Thoracic aorta (tissue), 2 donors: ENCODE measurements at regions not wholly inside any gene's neighbourhood (a gene's known extent, or its start where the extent isn't known, plus 50 kb on each side); places are given as distances from the start of the nearest gene placed in this dataset.

Source experiments
- ATAC-seq: fragments of 150-250 bp; one replicate; pipeline ENCODE4 v1.8.0; 2017; ENCODE audit warnings: low read depth; ENCODE audit not compliant: insufficient number of reproducible peaks, low FRiP score
- DNase-seq: peaks from one replicate; pipeline ENCODE4 v3.0.0-alpha.2; 2020; ENCODE audit warnings: low spot score
- H3K27ac ChIP-seq, 2 donors: fragments of 200-600 bp; sonication (generic); 1 replicate in 1 of 2; 2 replicates in 1 of 2; pipeline ENCODE4 v1.5.1; 2016; ENCODE audit warnings: mild to moderate bottlenecking in 2 of 2, moderate library complexity in 2 of 2
- H3K27me3 ChIP-seq: fragments of 200-600 bp; sonication (generic); replicated peaks from 2 replicates; pipeline ENCODE4 v1.6.0; 2016; ENCODE audit warnings: mild to moderate bottlenecking; ENCODE audit not compliant: insufficient read depth
- H3K36me3 ChIP-seq: fragments of 200-600 bp; sonication (generic); one replicate; pipeline ENCODE4 v1.5.1; 2016
- H3K4me1 ChIP-seq, 2 donors: fragments of 200-600 bp; sonication (generic); 1 replicate in 1 of 2; 2 replicates in 1 of 2; pipeline versions ENCODE4 v1.5.1 to v1.6.0; 2016; ENCODE audit warnings: low read depth in 2 of 2, mild to moderate bottlenecking in 1 of 2; ENCODE audit not compliant: control insufficient read depth in 1 of 2
- H3K4me3 ChIP-seq: fragments of 200-600 bp; sonication (generic); 2 replicates; pipeline ENCODE4 v1.5.1; 2016; ENCODE audit warnings: mild to moderate bottlenecking
- H3K9me3 ChIP-seq: fragments of 200-600 bp; sonication (generic); 2 replicates; pipeline ENCODE4 v1.5.1; 2016
- CTCF ChIP-seq: fragments of 200-600 bp; sonication (generic); IDR thresholded peaks from one replicate; pipeline ENCODE4 v1.5.1; 2019; ENCODE audit warnings: antibody characterized with exemption

- H3K4me1 ChIP-seq, result no peaks in the 10 kb centered on the region
- H3K27me3 ChIP-seq, result no peaks in the 10 kb centered on the region
- no peak for TF ChIP-seq CTCF
- ATAC-seq, result no peak
- no peaks in the 10 kb centered on the region for H3K9me3 ChIP-seq
- no peak overlapping the region for H3K4me3 ChIP-seq
- no peaks in the 10 kb centered on the region for H3K36me3 ChIP-seq
- no peak overlapping the region for H3K27ac ChIP-seq
- DNase-seq, result no peak
These were observed 88.5 kb upstream of the APCDD1 start for GRCh38 chr18:10365901-10366300.

GRCh38 chr18:10367836-10368235 is 86.6 kb upstream of the APCDD1 start:
- H3K27ac ChIP-seq, result no peak overlapping the region
- no peaks in the 10 kb centered on the region for H3K27me3 ChIP-seq
- no peaks in the 10 kb centered on the region for H3K9me3 ChIP-seq
- no peak for TF ChIP-seq CTCF
- no peak for ATAC-seq
- H3K4me1 ChIP-seq, result no peaks in the 10 kb centered on the region
- no peak overlapping the region for H3K4me3 ChIP-seq
- DNase-seq, result no peak
- H3K36me3 ChIP-seq, result no peaks in the 10 kb centered on the region

- no peak for ATAC-seq
These were observed 85.7 kb upstream of the APCDD1 start for GRCh38 chr18:10368456-10369453.

GRCh38 chr18:10370716-10371115 is 83.7 kb upstream of the APCDD1 start:
- H3K4me1 ChIP-seq, result no peaks in the 10 kb centered on the region
- no peak for ATAC-seq
- no peak overlapping the region for H3K4me3 ChIP-seq
- DNase-seq, result no peak
- no peaks in the 10 kb centered on the region for H3K27me3 ChIP-seq
- H3K36me3 ChIP-seq, result no peaks in the 10 kb centered on the region
- TF ChIP-seq CTCF, result no peak
- no peaks in the 10 kb centered on the region for H3K9me3 ChIP-seq
- no peak overlapping the region for H3K27ac ChIP-seq

More at GRCh38 chr18:10368456-10369453, 85.7 kb upstream of the APCDD1 start:
- H3K4me3 ChIP-seq, result no peak overlapping the region
- DNase-seq, result no peak
- no peak for TF ChIP-seq CTCF
- H3K9me3 ChIP-seq, result no peaks in the 10 kb centered on the region
- no peaks in the 10 kb centered on the region for H3K36me3 ChIP-seq
- H3K27ac ChIP-seq, result no peak overlapping the region
- no peaks in the 10 kb centered on the region for H3K4me1 ChIP-seq
- no peaks in the 10 kb centered on the region for H3K27me3 ChIP-seq

GRCh38 chr18:10371165-10371564 is 83.3 kb upstream of the APCDD1 start:
- Histone ChIP-seq H3K27ac (no peak overlapping the region), H3K4me3 (no peak overlapping the region), H3K36me3 (no peaks in the 10 kb centered on the region), H3K4me1 (no peaks in the 10 kb centered on the region), H3K27me3 (no peaks in the 10 kb centered on the region), H3K9me3 (no peaks in the 10 kb centered on the region)
- no peak for TF ChIP-seq CTCF
- DNase-seq (no peak), ATAC-seq (no peak)
